A673 (cell line): ENCODE measurements at regions not wholly inside any gene's neighbourhood (a gene's known extent, or its start where the extent isn't known, plus 50 kb on each side); places are given as distances from the start of the nearest gene placed in this dataset.
A peak's percentile ranks its signal among the peaks of the same experiment; 100 is the strongest.

ENCODE experiments used
- EZH2 ChIP-seq: fragments of 200-600 bp; sonication (generic); IDR thresholded peaks from 2 replicates; pipeline ENCODE4 v1.6.1; 2017; ENCODE audit warnings: borderline replicate concordance, low read depth, mild to moderate bottlenecking, mixed read lengths, antibody characterized with exemption, low read length; ENCODE audit not compliant: poor library complexity, severe bottlenecking
- TF ChIP-seq, protein P1 (sequence below): fragments of 300-800, 200-600 bp; sonication (generic); conservative IDR thresholded peaks from 2 replicates; pipeline ENCODE4 v1.5.1; 2017; ENCODE audit warnings: low read depth, mild to moderate bottlenecking, antibody characterized with exemption, low read length, moderate library complexity, mixed read lengths

GRCh38 chr5:92518318-92518904 lies 1062.6 kb downstream of the NR2F1-AS1 start:
- TF ChIP-seq, protein P1, sequence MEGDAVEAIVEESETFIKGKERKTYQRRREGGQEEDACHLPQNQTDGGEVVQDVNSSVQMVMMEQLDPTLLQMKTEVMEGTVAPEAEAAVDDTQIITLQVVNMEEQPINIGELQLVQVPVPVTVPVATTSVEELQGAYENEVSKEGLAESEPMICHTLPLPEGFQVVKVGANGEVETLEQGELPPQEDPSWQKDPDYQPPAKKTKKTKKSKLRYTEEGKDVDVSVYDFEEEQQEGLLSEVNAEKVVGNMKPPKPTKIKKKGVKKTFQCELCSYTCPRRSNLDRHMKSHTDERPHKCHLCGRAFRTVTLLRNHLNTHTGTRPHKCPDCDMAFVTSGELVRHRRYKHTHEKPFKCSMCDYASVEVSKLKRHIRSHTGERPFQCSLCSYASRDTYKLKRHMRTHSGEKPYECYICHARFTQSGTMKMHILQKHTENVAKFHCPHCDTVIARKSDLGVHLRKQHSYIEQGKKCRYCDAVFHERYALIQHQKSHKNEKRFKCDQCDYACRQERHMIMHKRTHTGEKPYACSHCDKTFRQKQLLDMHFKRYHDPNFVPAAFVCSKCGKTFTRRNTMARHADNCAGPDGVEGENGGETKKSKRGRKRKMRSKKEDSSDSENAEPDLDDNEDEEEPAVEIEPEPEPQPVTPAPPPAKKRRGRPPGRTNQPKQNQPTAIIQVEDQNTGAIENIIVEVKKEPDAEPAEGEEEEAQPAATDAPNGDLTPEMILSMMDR: peak; percentile 69
- TF ChIP-seq EZH2: no peak
